Neural crest cell (in vitro differentiated cells): ENCODE measurements at regions not wholly inside any gene's neighbourhood (a gene's known extent, or its start where the extent isn't known, plus 50 kb on each side); places are given as distances from the start of the nearest gene placed in this dataset.

Experiments
- DNase-seq: peaks from one replicate; pipeline ENCODE4 v3.0.0; 2021; ENCODE audit warnings: low read depth, mixed read lengths, low spot score
- H3K27ac Mint-ChIP-seq: one replicate; pipeline ENCODE4 v1.8.0; 2021; ENCODE audit warnings: mild to moderate bottlenecking, mixed read lengths; ENCODE audit not compliant: unreplicated experiment
- H3K27me3 Mint-ChIP-seq: 2 replicates; pipeline ENCODE4 v1.8.0; 2021; ENCODE audit warnings: low read depth, mild to moderate bottlenecking, mixed read lengths
- H3K36me3 Mint-ChIP-seq: 2 replicates; pipeline ENCODE4 v1.8.0; 2021; ENCODE audit warnings: low read depth, mild to moderate bottlenecking, mixed read lengths
- H3K4me1 Mint-ChIP-seq: 2 replicates; pipeline ENCODE4 v1.8.0; 2021; ENCODE audit warnings: mixed read lengths
- H3K4me3 Mint-ChIP-seq: one replicate; pipeline ENCODE4 v1.8.0; 2021; ENCODE audit warnings: mild to moderate bottlenecking, mixed read lengths
- H3K9me3 Mint-ChIP-seq: 2 replicates; pipeline ENCODE4 v1.8.0; 2021; ENCODE audit warnings: mixed read lengths
- TF ChIP-seq, protein P1 (sequence below): fragments of 200-600 bp; sonication (generic); conservative IDR thresholded peaks from 2 replicates; pipeline ENCODE4 v1.5.0; 2021; ENCODE audit warnings: antibody characterized with exemption, mild to moderate bottlenecking

DNA sequence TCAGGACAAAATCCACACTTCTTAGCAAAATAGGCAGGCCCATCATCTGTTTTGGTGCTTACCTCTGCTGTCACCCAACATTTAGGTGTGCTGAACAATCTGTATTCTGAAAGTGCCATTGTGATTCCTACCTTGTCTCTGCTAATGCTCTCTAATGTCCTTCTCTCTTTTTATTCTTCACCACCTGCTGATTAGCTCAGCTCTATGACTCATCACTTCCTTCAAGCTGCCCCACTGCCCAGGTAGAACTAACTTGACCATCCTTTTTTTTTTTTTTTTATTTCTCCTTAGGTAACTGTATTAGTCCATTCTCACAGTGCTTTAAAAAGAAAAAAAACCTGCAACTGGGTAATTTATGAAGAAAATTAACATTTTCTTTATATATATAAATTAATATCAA is 478.7 kb upstream of the POU3F3 start:
- peaks cover 33% of the 10 kb centered on the region for H3K4me1 Mint-ChIP-seq
- no peak for DNase-seq

GRCh38 chr2:104378853-104379374 is 475.0 kb upstream of the POU3F3 start:
- Mint-ChIP-seq H3K9me3 (peaks cover 6% of the 10 kb centered on the region), H3K27me3 (no peaks in the 10 kb centered on the region), H3K27ac (peak overlapping the region; percentile 10), H3K4me1 (peaks cover 17% of the 10 kb centered on the region), H3K36me3 (no peaks in the 10 kb centered on the region), H3K4me3 (peak overlapping the region; percentile 87)
- TF ChIP-seq, protein P1, sequence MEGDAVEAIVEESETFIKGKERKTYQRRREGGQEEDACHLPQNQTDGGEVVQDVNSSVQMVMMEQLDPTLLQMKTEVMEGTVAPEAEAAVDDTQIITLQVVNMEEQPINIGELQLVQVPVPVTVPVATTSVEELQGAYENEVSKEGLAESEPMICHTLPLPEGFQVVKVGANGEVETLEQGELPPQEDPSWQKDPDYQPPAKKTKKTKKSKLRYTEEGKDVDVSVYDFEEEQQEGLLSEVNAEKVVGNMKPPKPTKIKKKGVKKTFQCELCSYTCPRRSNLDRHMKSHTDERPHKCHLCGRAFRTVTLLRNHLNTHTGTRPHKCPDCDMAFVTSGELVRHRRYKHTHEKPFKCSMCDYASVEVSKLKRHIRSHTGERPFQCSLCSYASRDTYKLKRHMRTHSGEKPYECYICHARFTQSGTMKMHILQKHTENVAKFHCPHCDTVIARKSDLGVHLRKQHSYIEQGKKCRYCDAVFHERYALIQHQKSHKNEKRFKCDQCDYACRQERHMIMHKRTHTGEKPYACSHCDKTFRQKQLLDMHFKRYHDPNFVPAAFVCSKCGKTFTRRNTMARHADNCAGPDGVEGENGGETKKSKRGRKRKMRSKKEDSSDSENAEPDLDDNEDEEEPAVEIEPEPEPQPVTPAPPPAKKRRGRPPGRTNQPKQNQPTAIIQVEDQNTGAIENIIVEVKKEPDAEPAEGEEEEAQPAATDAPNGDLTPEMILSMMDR, result no peak
- DNase-seq, result peak; percentile 19

More for the DNA sequence above, 478.7 kb upstream of the POU3F3 start:
- no peaks in the 10 kb centered on the region for H3K36me3 Mint-ChIP-seq
- H3K9me3 Mint-ChIP-seq, result peaks cover 6% of the 10 kb centered on the region
- H3K27me3 Mint-ChIP-seq, result no peaks in the 10 kb centered on the region
- TF ChIP-seq, protein P1, result no peak
- no peak overlapping the region for H3K4me3 Mint-ChIP-seq
- H3K27ac Mint-ChIP-seq, result no peak overlapping the region

- H3K4me3 Mint-ChIP-seq, result no peak overlapping the region
- peaks cover 3% of the 10 kb centered on the region for H3K4me1 Mint-ChIP-seq
- peaks cover 2% of the 10 kb centered on the region for H3K36me3 Mint-ChIP-seq
- H3K27ac Mint-ChIP-seq, result no peak overlapping the region
- no peak for DNase-seq
- no peaks in the 10 kb centered on the region for H3K27me3 Mint-ChIP-seq
- TF ChIP-seq, protein P1, result no peak
- H3K9me3 Mint-ChIP-seq, result peaks cover 3% of the 10 kb centered on the region
These were observed 469.0 kb upstream of the POU3F3 start for GRCh38 chr2:104384961-104385360.

- TF ChIP-seq, protein P1, result no peak
- Mint-ChIP-seq H3K4me1 (no peaks in the 10 kb centered on the region), H3K36me3 (peaks cover 2% of the 10 kb centered on the region), H3K27ac (no peak overlapping the region), H3K27me3 (no peaks in the 10 kb centered on the region), H3K4me3 (no peak overlapping the region), H3K9me3 (peaks cover 3% of the 10 kb centered on the region)
- no peak for DNase-seq
These were observed 468.2 kb upstream of the POU3F3 start for GRCh38 chr2:104385743-104386142.

- Mint-ChIP-seq H3K27me3 (no peaks in the 10 kb centered on the region), H3K27ac (no peak overlapping the region), H3K36me3 (peaks cover 2% of the 10 kb centered on the region), H3K4me1 (no peaks in the 10 kb centered on the region), H3K4me3 (no peak overlapping the region), H3K9me3 (peaks cover 3% of the 10 kb centered on the region)
- no peak for DNase-seq
- TF ChIP-seq, protein P1, result no peak
These were observed 465.6 kb upstream of the POU3F3 start for GRCh38 chr2:104388296-104388695.
